Mucosa of descending colon (tissue), 3 donors: ENCODE measurements at regions not wholly inside any gene's neighbourhood (a gene's known extent, or its start where the extent isn't known, plus 50 kb on each side); places are given as distances from the start of the nearest gene placed in this dataset.

Source experiments
- ATAC-seq: fragments of 200-7000 bp; cut with Tn5 transposase; one replicate; pipeline ENCODE4 v1.9.1; 2020; ENCODE audit warnings: mild to moderate bottlenecking, moderate library complexity
- DNase-seq, 3 donors: peaks; one replicate each; pipeline ENCODE4 v3.0.0-alpha.2; 2020
- H3K36me3 ChIP-seq: fragments of 200-600 bp; one replicate; pipeline ENCODE4 v1.8.0; 2021; ENCODE audit warnings: low read depth, mild to moderate bottlenecking
- H3K4me1 ChIP-seq: fragments of 200-600 bp; one replicate; pipeline ENCODE4 v1.8.0; 2021; ENCODE audit warnings: low read depth, mild to moderate bottlenecking
- H3K4me3 ChIP-seq: fragments of 200-600 bp; one replicate; pipeline ENCODE4 v1.8.0; 2021; ENCODE audit warnings: mild to moderate bottlenecking
- H3K9me3 ChIP-seq: fragments of 200-600 bp; one replicate; pipeline ENCODE4 v1.8.0; 2021; ENCODE audit warnings: mild to moderate bottlenecking
- intact Hi-C, 2 donors: fragments of 100-400 bp; cut with DNase I in 1 of 2; cut with micrococcal nuclease in 1 of 2; formaldehyde crosslinking; loops; one replicate each; pipeline versions ENCODE4 v1.11.0 to v1.11.1; 2022; cut with DNase I, micrococcal nuclease
- TF ChIP-seq, protein P1 (sequence below): fragments of 200-600 bp; IDR thresholded peaks from one replicate; pipeline ENCODE4 v1.8.0; 2022; ENCODE audit warnings: antibody characterized with exemption, mild to moderate bottlenecking
- donor health status: DM: no; HTN: no; CAD: no; lungs with moderate emphysema.
- donor health status: DM: no; HTN: no; CAD: no.
- donor health status: DM: no; HTN: yes; CAD: no.

- Histone ChIP-seq H3K36me3 (no peaks in the 10 kb centered on the region), H3K4me1 (no peaks in the 10 kb centered on the region), H3K9me3 (no peaks in the 10 kb centered on the region), H3K4me3 (no peak overlapping the region)
- TF ChIP-seq, protein P1, sequence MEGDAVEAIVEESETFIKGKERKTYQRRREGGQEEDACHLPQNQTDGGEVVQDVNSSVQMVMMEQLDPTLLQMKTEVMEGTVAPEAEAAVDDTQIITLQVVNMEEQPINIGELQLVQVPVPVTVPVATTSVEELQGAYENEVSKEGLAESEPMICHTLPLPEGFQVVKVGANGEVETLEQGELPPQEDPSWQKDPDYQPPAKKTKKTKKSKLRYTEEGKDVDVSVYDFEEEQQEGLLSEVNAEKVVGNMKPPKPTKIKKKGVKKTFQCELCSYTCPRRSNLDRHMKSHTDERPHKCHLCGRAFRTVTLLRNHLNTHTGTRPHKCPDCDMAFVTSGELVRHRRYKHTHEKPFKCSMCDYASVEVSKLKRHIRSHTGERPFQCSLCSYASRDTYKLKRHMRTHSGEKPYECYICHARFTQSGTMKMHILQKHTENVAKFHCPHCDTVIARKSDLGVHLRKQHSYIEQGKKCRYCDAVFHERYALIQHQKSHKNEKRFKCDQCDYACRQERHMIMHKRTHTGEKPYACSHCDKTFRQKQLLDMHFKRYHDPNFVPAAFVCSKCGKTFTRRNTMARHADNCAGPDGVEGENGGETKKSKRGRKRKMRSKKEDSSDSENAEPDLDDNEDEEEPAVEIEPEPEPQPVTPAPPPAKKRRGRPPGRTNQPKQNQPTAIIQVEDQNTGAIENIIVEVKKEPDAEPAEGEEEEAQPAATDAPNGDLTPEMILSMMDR = no peak
- no peak for ATAC-seq
- DNase-seq = no peak
- intact Hi-C loops = no loop called here
These were observed 457.2 kb upstream of the MEX3C start for GRCh38 chr18:51654488-51655326.

GRCh38 chr18:51655327-51655698 is 457.8 kb upstream of the MEX3C start:
- ATAC-seq (no peak), DNase-seq (no peak)
- Histone ChIP-seq H3K9me3 (no peaks in the 10 kb centered on the region), H3K36me3 (no peaks in the 10 kb centered on the region), H3K4me1 (no peaks in the 10 kb centered on the region), H3K4me3 (no peak overlapping the region)
- TF ChIP-seq, protein P1 = no peak
- intact Hi-C loops = no loop called here

GRCh38 chr18:51656249-51656648 is 458.8 kb upstream of the MEX3C start:
- ATAC-seq (no peak), DNase-seq (no peak)
- TF ChIP-seq, protein P1 = no peak
- H3K4me3 ChIP-seq = no peak overlapping the region
- H3K4me1 ChIP-seq = no peaks in the 10 kb centered on the region
- no peaks in the 10 kb centered on the region for H3K36me3 ChIP-seq
- intact Hi-C loops = no loop called here
- H3K9me3 ChIP-seq = no peaks in the 10 kb centered on the region

GRCh38 chr18:51658436-51658835 is 461.0 kb upstream of the MEX3C start:
- Histone ChIP-seq H3K36me3 (no peaks in the 10 kb centered on the region), H3K4me1 (no peaks in the 10 kb centered on the region), H3K4me3 (no peak overlapping the region), H3K9me3 (no peaks in the 10 kb centered on the region)
- ATAC-seq (no peak), DNase-seq (no peak)
- intact Hi-C loops = no loop called here
- TF ChIP-seq, protein P1 = no peak

DNA sequence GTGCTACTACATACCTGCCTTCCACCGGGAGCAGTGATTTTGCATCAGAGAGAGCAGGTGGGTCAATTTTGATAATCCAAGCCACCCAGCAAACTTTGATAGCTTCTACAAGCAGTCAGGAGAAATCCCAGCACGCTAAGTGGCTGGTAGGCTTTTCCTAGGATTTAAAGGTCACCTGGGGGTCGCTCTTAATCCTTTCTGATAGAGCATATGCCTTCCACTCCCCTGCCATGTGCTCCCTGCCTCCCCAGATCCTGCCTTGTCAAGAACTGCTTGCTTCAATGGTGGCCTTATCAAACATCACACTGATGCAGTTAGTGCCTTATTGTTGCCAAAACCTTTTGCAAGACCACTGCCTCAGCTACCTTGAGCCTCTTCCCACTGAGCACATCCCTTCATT is 462.3 kb upstream of the MEX3C start:
- no peak for DNase-seq
- intact Hi-C loops = no loop called here
- TF ChIP-seq, protein P1 = no peak

More for the DNA sequence above, 462.3 kb upstream of the MEX3C start:
- Histone ChIP-seq H3K4me3 (no peak overlapping the region), H3K36me3 (no peaks in the 10 kb centered on the region), H3K9me3 (no peaks in the 10 kb centered on the region), H3K4me1 (no peaks in the 10 kb centered on the region)
- ATAC-seq = no peak
